IMR-90 (cell line): ENCODE measurements at regions not wholly inside any gene's neighbourhood (a gene's known extent, or its start where the extent isn't known, plus 50 kb on each side); places are given as distances from the start of the nearest gene placed in this dataset.

Experiments used
- ATAC-seq: fragments of 200-7000 bp; cut with Tn5 transposase; 2 replicates; pipeline ENCODE4 v1.9.1; 2020; ENCODE audit warnings: low read depth, mild to moderate bottlenecking, moderate library complexity
- BruUV-seq: library from RNA; stranded (reverse); fragments of 400-500 nt; replicated peaks from 2 replicates; lab custom pipeline; 2021; lab: Mats Ljungman, UMichigan
- CTCF ChIA-PET: fragments of 300-600 bp; formaldehyde crosslinking; extraction: SDS; loops from one replicate; lab custom pipeline; 2021; ENCODE audit warnings: antibody characterized with exemption; lab: Yijun Ruan, JAX
- POLR2A ChIA-PET: fragments of 300-600 bp; sonication (Branson Sonifier 250); formaldehyde crosslinking; loops from one replicate; lab custom pipeline; 2022; ENCODE audit warnings: antibody characterized with exemption; ENCODE audit not compliant: unreplicated experiment; lab: Charles Lee
- DNase-seq: peaks from one replicate; pipeline ENCODE4 v3.0.0; 2013
- H2AFZ ChIP-seq: replicated peaks from 2 replicates; pipeline ENCODE3; 2013; ENCODE audit warnings: low read length, mild to moderate bottlenecking; ENCODE audit not compliant: poor library complexity
- H2AK5ac ChIP-seq: 2 replicates; pipeline ENCODE4 v1.6.1; 2013; ENCODE audit warnings: low read depth, low read length, inconsistent platforms
- H2AK9ac ChIP-seq: replicated peaks from 2 replicates; pipeline ENCODE3; 2013; ENCODE audit warnings: mild to moderate bottlenecking, low read depth, low read length, moderate library complexity; ENCODE audit not compliant: poor library complexity
- H2BK120ac ChIP-seq: 2 replicates; pipeline ENCODE4 v1.6.1; 2013; ENCODE audit warnings: low read depth, low read length, inconsistent platforms
- H2BK15ac ChIP-seq: 3 replicates; pipeline ENCODE4 v1.6.1; 2013; ENCODE audit warnings: low read depth, low read length, inconsistent platforms
- H2BK20ac ChIP-seq: 2 replicates; pipeline ENCODE4 v1.6.1; 2013; ENCODE audit warnings: low read depth, mild to moderate bottlenecking, inconsistent platforms, low read length, moderate library complexity
- H2BK5ac ChIP-seq: 2 replicates; pipeline ENCODE4 v1.6.1; 2013; ENCODE audit warnings: mild to moderate bottlenecking, low read depth, low read length, inconsistent platforms; ENCODE audit not compliant: poor library complexity, severe bottlenecking
- H3K14ac ChIP-seq: replicated peaks from 2 replicates; pipeline ENCODE4 v1.6.1; 2013; ENCODE audit warnings: low read depth, low read length, inconsistent platforms
- H3K18ac ChIP-seq: 2 replicates; pipeline ENCODE4 v1.6.1; 2013; ENCODE audit warnings: low read depth, low read length, control low read depth
- H3K23ac ChIP-seq: 2 replicates; pipeline ENCODE4 v1.6.1; 2013; ENCODE audit warnings: low read depth, low read length, inconsistent platforms
- H3K27ac ChIP-seq: 2 replicates; pipeline ENCODE4 v1.5.1; 2013; ENCODE audit warnings: mild to moderate bottlenecking, control low read depth, low read length; ENCODE audit not compliant: insufficient read depth
- H3K27me3 ChIP-seq: 2 replicates; pipeline ENCODE4 v1.6.1; 2013; ENCODE audit warnings: low read length; ENCODE audit not compliant: control insufficient read depth, insufficient read depth
- H3K36me3 ChIP-seq: 2 replicates; pipeline ENCODE4 v1.6.1; 2013; ENCODE audit warnings: low read length, mixed read lengths; ENCODE audit not compliant: control insufficient read depth, insufficient read depth
- H3K4ac ChIP-seq: 2 replicates; pipeline ENCODE4 v1.6.1; 2013; ENCODE audit warnings: low read depth, low read length, inconsistent platforms
- H3K4me1 ChIP-seq: 2 replicates; pipeline ENCODE4 v1.6.1; 2013; ENCODE audit warnings: low read length, mixed read lengths; ENCODE audit not compliant: control insufficient read depth, insufficient read depth
- H3K4me2 ChIP-seq: 2 replicates; pipeline ENCODE4 v1.6.1; 2013; ENCODE audit warnings: low read depth, mild to moderate bottlenecking, control low read depth, low read length, moderate library complexity
- H3K4me3 ChIP-seq: 2 replicates; pipeline ENCODE4 v1.5.1; 2013; ENCODE audit warnings: low read depth, mild to moderate bottlenecking, control low read depth, low read length, moderate library complexity; ENCODE audit not compliant: insufficient read depth
- H3K56ac ChIP-seq: 2 replicates; pipeline ENCODE4 v1.6.1; 2013; ENCODE audit warnings: low read length, inconsistent platforms; ENCODE audit not compliant: insufficient read depth; ENCODE audit errors: extremely low read depth
- H3K79me1 ChIP-seq, 2 experiments: 2 replicates each; pipeline ENCODE4 v1.6.1; 2013; ENCODE audit warnings: low read length in 2 of 2, inconsistent platforms in 1 of 2, low read depth in 1 of 2
- H3K9ac ChIP-seq: 2 replicates; pipeline ENCODE4 v1.6.1; 2013; ENCODE audit warnings: low read depth, low read length, control low read depth
- H3K9me1 ChIP-seq: 2 replicates; pipeline ENCODE4 v1.6.1; 2013; ENCODE audit warnings: low read length, inconsistent platforms; ENCODE audit not compliant: insufficient read depth
- H3K9me3 ChIP-seq: 2 replicates; pipeline ENCODE4 v1.6.1; 2013; ENCODE audit warnings: low read length; ENCODE audit not compliant: control insufficient read depth, insufficient read depth
- H4K20me1 ChIP-seq: 2 replicates; pipeline ENCODE4 v1.6.1; 2013; ENCODE audit warnings: low read length, inconsistent platforms; ENCODE audit not compliant: insufficient read depth
- H4K5ac ChIP-seq: 2 replicates; pipeline ENCODE4 v1.6.1; 2013; ENCODE audit warnings: mild to moderate bottlenecking, low read depth, low read length, control low read depth
- H4K8ac ChIP-seq, 2 experiments: 2 replicates each; pipeline ENCODE4 v1.6.1; 2013; ENCODE audit warnings: low read depth in 2 of 2, low read length in 2 of 2, control low read depth in 1 of 2, inconsistent platforms in 1 of 2
- H4K91ac ChIP-seq: 2 replicates; pipeline ENCODE4 v1.6.1; 2013; ENCODE audit warnings: low read depth, low read length, inconsistent platforms; ENCODE audit not compliant: insufficient read depth
- BHLHE40 ChIP-seq: fragments of 150-350 bp; IDR thresholded peaks from 2 replicates; pipeline ENCODE4 v1.6.1; 2016; ENCODE audit warnings: mild to moderate bottlenecking, low read depth, low read length
- CEBPB ChIP-seq: IDR thresholded peaks from 2 replicates; pipeline ENCODE4 v1.6.1; 2012; ENCODE audit warnings: low read depth, low read length, improper control_type of control experiment
- CTCF ChIP-seq: conservative IDR thresholded peaks from 2 replicates; pipeline ENCODE4 v1.5.1; 2012; ENCODE audit warnings: mild to moderate bottlenecking, low read depth, low read length, improper control_type of control experiment
- ELK1 ChIP-seq: fragments of 150-350 bp; IDR thresholded peaks from 2 replicates; pipeline ENCODE4 v1.6.1; 2016; ENCODE audit warnings: low read depth, mild to moderate bottlenecking, low read length, moderate library complexity, borderline replicate concordance
- MAFK ChIP-seq: IDR thresholded peaks from 2 replicates; pipeline ENCODE4 v1.6.1; 2012; ENCODE audit warnings: low read depth, low read length, improper control_type of control experiment
- MAZ ChIP-seq: IDR thresholded peaks from 2 replicates; pipeline ENCODE4 v1.6.1; 2012; ENCODE audit warnings: low read depth, mild to moderate bottlenecking, low read length, improper control_type of control experiment, moderate library complexity, borderline replicate concordance
- NFE2L2 ChIP-seq: fragments of 150-350 bp; IDR thresholded peaks from 2 replicates; pipeline ENCODE4 v1.6.1; 2016; ENCODE audit warnings: low read depth, mild to moderate bottlenecking, low read length
- POLR2A ChIP-seq: IDR thresholded peaks from 2 replicates; pipeline ENCODE4 v1.6.1; 2012; ENCODE audit warnings: mild to moderate bottlenecking, low read depth, low read length
- RAD21 ChIP-seq: IDR thresholded peaks from 2 replicates; pipeline ENCODE4 v1.6.1; 2012; ENCODE audit warnings: low read length, improper control_type of control experiment
- RCOR1 ChIP-seq: IDR thresholded peaks from 2 replicates; pipeline ENCODE4 v1.6.1; 2012; ENCODE audit warnings: mild to moderate bottlenecking, low read length, improper control_type of control experiment; ENCODE audit not compliant: insufficient replicate concordance
- RFX5 ChIP-seq: IDR thresholded peaks from 2 replicates; pipeline ENCODE4 v1.8.0; 2012; ENCODE audit warnings: low read depth, mild to moderate bottlenecking, low read length, moderate library complexity
- SMC3 ChIP-seq: fragments of 150-350 bp; IDR thresholded peaks from 2 replicates; pipeline ENCODE4 v1.6.1; 2016; ENCODE audit warnings: low read depth, mild to moderate bottlenecking, antibody characterized with exemption, low read length, moderate library complexity
- USF2 ChIP-seq: fragments of 150-350 bp; IDR thresholded peaks from 2 replicates; pipeline ENCODE4 v1.6.1; 2017; ENCODE audit warnings: mild to moderate bottlenecking, antibody characterized with exemption, low read length, low read depth
- whole genome bisulfite sequencing, 2 experiments: methylation state at CpG; one replicate each; pipeline versions ENCODE4 v1.1.5 to v1.1.7; 2013; ENCODE audit warnings: missing lambda C conversion rate in 2 of 2; ENCODE audit not compliant: insufficient read length in 1 of 2; ENCODE audit errors: extremely low coverage in 2 of 2; 5-methylcytosine and 5-hydroxymethylcytosine counted together
- dilution Hi-C: fragments of 300-500 bp; cut with HindIII; formaldehyde crosslinking; loops from one replicate; pipeline ENCODE4 v1.14.3; 2018; ENCODE audit warnings: low sequenced_read_pairs; ENCODE audit not compliant: unreplicated experiment
- in situ Hi-C: fragments of 300-500 bp; cut with MboI; formaldehyde crosslinking; loops from 3 replicates; pipeline ENCODE4 v1.14.3; 2019; ENCODE audit warnings: low sequenced_read_pairs, inconsistent platforms, mixed read lengths
- intact Hi-C: fragments of 100-400 bp; cut with micrococcal nuclease; formaldehyde crosslinking; loops from 2 replicates; pipeline ENCODE4 v1.10.0; 2022

GRCh38 chr5:96288845-96289185 lies 144.2 kb downstream of the PCSK1 start:
- Histone ChIP-seq H3K23ac (no peak overlapping the region), H2BK5ac (peak overlapping the region; percentile 89), H3K9me1 (no peaks in the 10 kb centered on the region), H3K56ac (no peak overlapping the region; the same call in 1 of the 2 replicates), H2BK15ac (0 out of 3 replicates have a peak overlapping the region, but pooled peaks have one; percentile 67), H3K79me1 (no peaks in the 10 kb centered on the region), H2AK9ac (no peak overlapping the region), H4K5ac (peak overlapping the region; percentile 85; the same call in 1 of the 2 replicates), H3K18ac (peak overlapping the region; percentile 93), H3K9me3 (no peaks in the 10 kb centered on the region), H3K4me2 (no peak overlapping the region), H3K14ac (0 out of 2 replicates have a peak overlapping the region, but pooled peaks have one; percentile 53), H3K9ac (no peak overlapping the region; the same call in 1 of the 2 replicates), H3K36me3 (no peaks in the 10 kb centered on the region), H2BK20ac (peak overlapping the region; percentile 12; the same call in 1 of the 2 replicates), H2AK5ac (no peak overlapping the region), H3K4ac (peak overlapping the region; percentile 54; the same call in 1 of the 2 replicates), H3K27me3 (no peaks in the 10 kb centered on the region), H2AFZ (no peak overlapping the region), H4K20me1 (no peaks in the 10 kb centered on the region), H4K91ac (peak overlapping the region; percentile 35; the same call in 1 of the 2 replicates), H4K8ac (peak overlapping the region; percentile 25 to 43; a peak in 3 of 4 replicates), H3K27ac (peak overlapping the region; percentile 93; the same call in 1 of the 2 replicates), H3K4me3 (no peak overlapping the region), H2BK120ac (peak overlapping the region; percentile 90; the same call in 1 of the 2 replicates), H3K4me1 (peaks cover 12% of the 10 kb centered on the region)
- DNase-seq (peak; percentile 80), ATAC-seq (peak; percentile 27; the same call in 1 of the 2 replicates)
- BruUV-seq: no TSS peak
- ChIA-PET POLR2A (no interaction called here), CTCF (interaction anchor here (0.7 kb wide), 1 partner anchor 137 kb away, joined by 3 read pairs; no protein-coding TSS in a partner anchor)
- in situ Hi-C loops (no loop called here), intact Hi-C loops (no loop called here), dilution Hi-C loops (no loop called here)
- TF ChIP-seq POLR2A (no peak), CTCF (no peak), MAFK (no peak), USF2 (no peak), NFE2L2 (peak; percentile 13; the same call in 1 of the 2 replicates), BHLHE40 (peak; percentile 76), CEBPB (peak; percentile 98), RCOR1 (no peak), SMC3 (no peak), RFX5 (no peak), RAD21 (no peak), ELK1 (no peak), MAZ (no peak)
- no CpG with 5 or more reads among the region's 1 CpG for WGBS, 2 experiments
